Endothelial cell of umbilical vein (primary cell): ENCODE measurements at regions not wholly inside any gene's neighbourhood (a gene's known extent, or its start where the extent isn't known, plus 50 kb on each side); places are given as distances from the start of the nearest gene placed in this dataset.

Source experiments
- BruUV-seq: library from RNA; stranded (reverse); fragments of 400-500 nt; replicated peaks from 2 replicates; lab custom pipeline; 2021; lab: Mats Ljungman, UMichigan
- CTCF ChIA-PET: fragments of 300-600, 350-600 bp; sonication (Branson Sonifier 250); formaldehyde crosslinking; loops from one replicate; lab custom pipeline; 2021; ENCODE audit warnings: antibody characterized with exemption, inconsistent platforms; lab: Charles Lee
- POLR2A ChIA-PET: fragments of 300-600, 350-600 bp; sonication (Branson Sonifier 250); formaldehyde crosslinking; loops from one replicate; lab custom pipeline; 2021; ENCODE audit warnings: antibody characterized with exemption, inconsistent platforms; lab: Charles Lee
- DNase-seq: peaks from one replicate; pipeline ENCODE4 v3.0.0-alpha.2; 2011; ENCODE audit warnings: low read depth, low spot score
- FAIRE-seq: peaks from 2 replicates; lab custom pipeline; 2011; peaks lifted over from hg19 to GRCh38; lab: Jason Lieb, UNC
- H2AFZ ChIP-seq: 2 replicates; pipeline ENCODE4 v1.6.0; 2012; ENCODE audit warnings: low read depth, low read length, control low read depth, inconsistent platforms
- H3K27ac ChIP-seq: 2 replicates; pipeline ENCODE4 v1.5.1; 2011; ENCODE audit warnings: low read depth, mild to moderate bottlenecking, control low read depth, low read length, moderate library complexity; ENCODE audit not compliant: insufficient read depth
- H3K27me3 ChIP-seq, 2 experiments: 2 replicates each; pipeline versions ENCODE4 v1.6.0 to v1.6.1; 2011; ENCODE audit warnings: low read length in 2 of 2, mixed read lengths in 1 of 2; ENCODE audit not compliant: control insufficient read depth in 2 of 2, insufficient read depth in 2 of 2
- H3K36me3 ChIP-seq, 2 experiments: 2 replicates in 1 of 2; 3 replicates in 1 of 2; pipeline ENCODE4 v1.5.1; 2011; ENCODE audit warnings: low read length in 2 of 2, mild to moderate bottlenecking in 1 of 2, moderate library complexity in 1 of 2; ENCODE audit not compliant: control insufficient read depth in 2 of 2, insufficient read depth in 2 of 2; ENCODE audit errors: extremely low read depth in 1 of 2
- H3K4me1 ChIP-seq: 3 replicates; pipeline ENCODE4 v1.5.1; 2011; ENCODE audit warnings: mild to moderate bottlenecking, low read length; ENCODE audit not compliant: control insufficient read depth, insufficient read depth; ENCODE audit errors: extremely low read depth
- H3K4me2 ChIP-seq: 2 replicates; pipeline ENCODE4 v1.6.1; 2011; ENCODE audit warnings: low read length, control low read depth, mixed read lengths; ENCODE audit not compliant: insufficient read depth
- H3K4me3 ChIP-seq, 3 experiments: fragments of 200-600 bp in 1 of 3; sonication (generic), shearing (Covaris generic) in 1 of 3; replicated peaks in 1 of 3; 2 replicates each; pipeline ENCODE4 v1.5.1; 2011 to 2016; ENCODE audit warnings: control low read depth in 3 of 3, low read length in 3 of 3, mild to moderate bottlenecking in 2 of 3, inconsistent platforms in 1 of 3, low read depth in 1 of 3, moderate library complexity in 1 of 3; ENCODE audit not compliant: insufficient read depth in 1 of 3
- H3K79me2 ChIP-seq: 2 replicates; pipeline ENCODE4 v1.6.0; 2012; ENCODE audit warnings: low read length, inconsistent platforms; ENCODE audit not compliant: control insufficient read depth, insufficient read depth
- H3K9ac ChIP-seq: replicated peaks from 2 replicates; pipeline ENCODE3; 2011; ENCODE audit warnings: low read length, control low read depth; ENCODE audit not compliant: insufficient read depth; ENCODE audit errors: extremely low read depth
- H3K9me1 ChIP-seq: replicated peaks from 3 replicates; pipeline ENCODE4 v1.6.0; 2011; ENCODE audit warnings: mild to moderate bottlenecking, low read length; ENCODE audit not compliant: control insufficient read depth, insufficient read depth; ENCODE audit errors: extremely low read depth
- H3K9me3 ChIP-seq: replicated peaks from 2 replicates; pipeline ENCODE4 v1.5.1; 2012; ENCODE audit warnings: low read length, inconsistent platforms; ENCODE audit not compliant: control insufficient read depth, insufficient read depth
- H4K20me1 ChIP-seq: replicated peaks from 2 replicates; pipeline ENCODE3; 2011; ENCODE audit warnings: mild to moderate bottlenecking, low read length; ENCODE audit not compliant: control insufficient read depth, insufficient read depth; ENCODE audit errors: extremely low read depth
- CTCF ChIP-seq, 2 donors: IDR thresholded peaks; 1 replicate in 1 of 2; 2 replicates in 1 of 2; pipeline ENCODE4 v1.5.1; 2011; ENCODE audit warnings: low read length in 2 of 2, mild to moderate bottlenecking in 2 of 2, moderate library complexity in 2 of 2, control low read depth in 1 of 2, inconsistent platforms in 1 of 2, low read depth in 1 of 2; ENCODE audit not compliant: insufficient read depth in 1 of 2; ENCODE audit errors: extremely low read depth in 1 of 2
- EZH2 ChIP-seq: IDR thresholded peaks from 2 replicates; pipeline ENCODE4 v1.6.1; 2012; ENCODE audit warnings: borderline replicate concordance, low read depth, mild to moderate bottlenecking, moderate library complexity, low read length, inconsistent platforms; ENCODE audit not compliant: severe bottlenecking
- FOS ChIP-seq: IDR thresholded peaks from 2 replicates; pipeline ENCODE4 v1.6.1; 2011; ENCODE audit warnings: mild to moderate bottlenecking, low read length, moderate library complexity, borderline replicate concordance; ENCODE audit not compliant: insufficient read depth
- JUN ChIP-seq: IDR thresholded peaks from 2 replicates; pipeline ENCODE4 v1.6.1; 2011; ENCODE audit warnings: borderline replicate concordance, low read depth; ENCODE audit not compliant: insufficient read length, insufficient read depth
- MAX ChIP-seq: IDR thresholded peaks from 2 replicates; pipeline ENCODE4 v1.6.1; 2011; ENCODE audit not compliant: insufficient read depth, insufficient read length
- MYC ChIP-seq: IDR thresholded peaks from one replicate; pipeline ENCODE4 v1.6.1; 2011; ENCODE audit warnings: mild to moderate bottlenecking, low read depth, low read length
- POLR2AphosphoS5 ChIP-seq: IDR thresholded peaks from 2 replicates; pipeline ENCODE4 v1.6.1; 2012; ENCODE audit warnings: low read depth, mild to moderate bottlenecking, control low read depth, low read length, moderate library complexity; ENCODE audit not compliant: insufficient read depth
- dilution Hi-C: fragments of 300-500 bp; cut with MboI; formaldehyde crosslinking; loops from one replicate; pipeline ENCODE4 v1.15.0; 2019; ENCODE audit warnings: low sequenced_read_pairs; ENCODE audit not compliant: extremely low pct_ligation_motif_present
- intact Hi-C: fragments of 100-400 bp; cut with micrococcal nuclease; formaldehyde crosslinking; loops from one replicate; pipeline ENCODE4 v1.10.0; 2022

- no peak overlapping the region for H3K4me3 ChIP-seq
- no TSS peak for BruUV-seq
- no peaks in the 10 kb centered on the region for H3K4me1 ChIP-seq
- H2AFZ ChIP-seq = no peak overlapping the region
- H3K27me3 ChIP-seq = no peaks in the 10 kb centered on the region
- intact Hi-C loops = no loop called here
- no peaks in the 10 kb centered on the region for H4K20me1 ChIP-seq
- DNase-seq = no peak
- ChIA-PET CTCF (no interaction called here), POLR2A (no interaction called here)
- H3K4me2 ChIP-seq = no peak overlapping the region
- H3K36me3 ChIP-seq = no peaks in the 10 kb centered on the region
- H3K9ac ChIP-seq = no peak overlapping the region
- dilution Hi-C loops = no loop called here
- H3K9me3 ChIP-seq = peaks cover 6% of the 10 kb centered on the region
- H3K9me1 ChIP-seq = no peaks in the 10 kb centered on the region
- no peak for FAIRE-seq
- H3K27ac ChIP-seq = no peak overlapping the region
- no peaks in the 10 kb centered on the region for H3K79me2 ChIP-seq
- no peak for TF ChIP-seq CTCF (IDR thresholded peaks at IDR 0.05; ENCODE audit: extremely low read depth in 1 of 2, insufficient read depth in 1 of 2, low read depth in 1 of 2, low read length in 2 of 2)
- no peak for TF ChIP-seq MYC
- TF ChIP-seq MAX = no peak
- no peak for TF ChIP-seq EZH2
- no peak for TF ChIP-seq JUN
- no peak for TF ChIP-seq FOS
- no peak for TF ChIP-seq POLR2AphosphoS5
Observed at GRCh38 chr2:107530046-107530445, 296.6 kb upstream of the RGPD4 start.
